MCF 10A (cell line): ENCODE measurements at regions not wholly inside any gene's neighbourhood (a gene's known extent, or its start where the extent isn't known, plus 50 kb on each side); places are given as distances from the start of the nearest gene placed in this dataset.

Experiments
- BruUV-seq: library from RNA; stranded (reverse); fragments of 400-500 nt; replicated peaks from 2 replicates; lab custom pipeline; 2021; lab: Mats Ljungman, UMichigan
- CTCF ChIA-PET: fragments of 300-600 bp; sonication (Branson Sonifier 250); formaldehyde crosslinking; extraction: SDS; loops from one replicate; lab custom pipeline; 2021; ENCODE audit warnings: antibody characterized with exemption, inconsistent platforms; lab: Yijun Ruan, JAX
- POLR2A ChIA-PET: fragments of 300-600, 350-650 bp; sonication (Branson Sonifier 250); formaldehyde crosslinking; extraction: SDS; loops from one replicate; lab custom pipeline; 2020; ENCODE audit warnings: antibody characterized with exemption, inconsistent platforms; lab: Yijun Ruan, JAX
- DNase-seq: peaks from one replicate; pipeline ENCODE4 v3.0.0-alpha.2; 2018; ENCODE audit not compliant: unreplicated experiment
- H3K27ac Mint-ChIP-seq: one replicate; pipeline ENCODE4 v1.8.0; 2022; ENCODE audit warnings: mild to moderate bottlenecking, low read depth, mixed read lengths; ENCODE audit not compliant: unreplicated experiment
- H3K27me3 Mint-ChIP-seq: one replicate; pipeline ENCODE4 v1.8.0; 2022; ENCODE audit warnings: mixed read lengths; ENCODE audit not compliant: insufficient read depth, unreplicated experiment
- H3K36me3 Mint-ChIP-seq: one replicate; pipeline ENCODE4 v1.8.0; 2022; ENCODE audit warnings: mild to moderate bottlenecking, moderate library complexity, mixed read lengths; ENCODE audit not compliant: insufficient read depth, unreplicated experiment
- H3K4me1 Mint-ChIP-seq: one replicate; pipeline ENCODE4 v1.8.0; 2022; ENCODE audit warnings: mixed read lengths; ENCODE audit not compliant: insufficient read depth, unreplicated experiment
- H3K4me3 Mint-ChIP-seq: one replicate; pipeline ENCODE4 v1.8.0; 2022; ENCODE audit warnings: mild to moderate bottlenecking, moderate library complexity, mixed read lengths; ENCODE audit not compliant: unreplicated experiment
- H3K9me3 Mint-ChIP-seq: one replicate; pipeline ENCODE4 v1.8.0; 2022; ENCODE audit warnings: mixed read lengths; ENCODE audit not compliant: unreplicated experiment
- CTCF ChIP-seq: fragments of 200-600 bp; IDR thresholded peaks from one replicate; pipeline ENCODE4 v1.8.0; 2022; ENCODE audit warnings: antibody characterized with exemption, mild to moderate bottlenecking; ENCODE audit not compliant: unreplicated experiment
- intact Hi-C: fragments of 100-400 bp; cut with micrococcal nuclease; formaldehyde crosslinking; loops from 2 replicates; pipeline ENCODE4 v1.14.1; 2022

DNA sequence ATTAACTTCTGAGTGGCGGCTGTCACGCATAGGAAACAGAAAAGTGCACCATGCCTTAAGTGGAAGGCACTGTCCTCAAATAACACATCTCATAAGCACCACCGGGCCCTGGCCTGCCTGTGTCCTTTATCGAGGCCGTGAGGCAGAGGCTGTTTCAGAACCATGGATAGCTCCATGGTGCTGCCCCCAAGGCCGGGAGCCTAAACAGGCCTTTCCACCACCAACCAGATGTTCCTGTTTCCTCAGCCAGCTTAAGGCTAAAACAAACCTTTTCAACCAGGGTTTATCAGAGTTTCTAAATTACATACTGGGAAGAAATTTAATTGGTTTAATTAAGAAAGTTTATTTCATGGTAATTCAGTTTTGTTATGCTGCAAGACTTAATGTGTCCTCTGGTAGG lies 114.4 kb downstream of the DMRTA2 start:
- intact Hi-C loops, result no loop called here
- no peaks in the 10 kb centered on the region for H3K36me3 Mint-ChIP-seq
- no peaks in the 10 kb centered on the region for H3K27me3 Mint-ChIP-seq
- TF ChIP-seq CTCF, result no peak
- H3K4me3 Mint-ChIP-seq, result no peak overlapping the region
- BruUV-seq, result no TSS peak
- ChIA-PET CTCF (interaction anchor here (0.6 kb wide), 1 partner anchor 1620 kb away, joined by 4 read pairs; no protein-coding TSS in a partner anchor), POLR2A (no interaction called here)
- no peaks in the 10 kb centered on the region for H3K9me3 Mint-ChIP-seq
- peak; percentile 59 for DNase-seq
- no peaks in the 10 kb centered on the region for H3K4me1 Mint-ChIP-seq
- no peak overlapping the region for H3K27ac Mint-ChIP-seq

GRCh38 chr1:50305808-50306207 lies 117.4 kb downstream of the DMRTA2 start:
- H3K9me3 Mint-ChIP-seq, result no peaks in the 10 kb centered on the region
- H3K4me1 Mint-ChIP-seq, result no peaks in the 10 kb centered on the region
- intact Hi-C loops, result no loop called here
- H3K4me3 Mint-ChIP-seq, result no peak overlapping the region
- POLR2A ChIA-PET, result interaction anchor here (0.6 kb wide), 1 partner anchor 822 kb away, joined by 4 read pairs; no protein-coding TSS in a partner anchor
- no TSS peak for BruUV-seq
- no peaks in the 10 kb centered on the region for H3K27me3 Mint-ChIP-seq
- TF ChIP-seq CTCF, result no peak
- CTCF ChIA-PET, result interaction anchor here (0.5 to 0.6 kb wide), 2 partner anchors 12 to 452 kb away, joined by 3 read pairs; no protein-coding TSS in a partner anchor
- H3K27ac Mint-ChIP-seq, result no peak overlapping the region
- H3K36me3 Mint-ChIP-seq, result no peaks in the 10 kb centered on the region
- no peak for DNase-seq

GRCh38 chr1:50300297-50300696 lies 122.9 kb downstream of the DMRTA2 start:
- POLR2A ChIA-PET, result no interaction called here
- no peak overlapping the region for H3K27ac Mint-ChIP-seq

DNA sequence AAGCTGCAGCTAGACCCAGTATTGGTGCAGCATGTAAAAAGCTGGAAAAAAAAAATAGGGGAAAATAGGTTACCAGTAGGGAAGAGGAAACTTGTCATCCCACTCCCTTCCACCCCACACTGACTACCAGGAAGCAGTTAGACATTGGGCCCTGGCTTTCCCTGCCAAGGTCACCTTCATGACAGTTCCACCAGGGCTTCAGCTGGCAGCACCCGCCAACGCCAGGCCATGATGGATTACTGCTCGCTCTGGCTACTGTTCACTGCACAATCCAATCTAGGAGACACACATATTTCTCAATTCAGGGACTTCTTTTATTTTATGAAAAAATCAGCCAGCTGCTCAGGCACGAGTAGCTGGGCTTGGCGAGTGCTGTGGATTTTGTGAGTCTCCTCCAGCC lies 127.7 kb downstream of the DMRTA2 start:
- Mint-ChIP-seq H3K9me3 (peaks cover 11% of the 10 kb centered on the region), H3K27me3 (peaks cover 11% of the 10 kb centered on the region), H3K4me1 (no peaks in the 10 kb centered on the region), H3K27ac (no peak overlapping the region), H3K4me3 (no peak overlapping the region), H3K36me3 (no peaks in the 10 kb centered on the region)
- ChIA-PET POLR2A (no interaction called here), CTCF (no interaction called here)
- no peak for TF ChIP-seq CTCF
- BruUV-seq, result no TSS peak
- intact Hi-C loops, result no loop called here
- DNase-seq, result no peak

More at GRCh38 chr1:50300297-50300696, 122.9 kb downstream of the DMRTA2 start:
- TF ChIP-seq CTCF, result no peak
- intact Hi-C loops, result no loop called here
- no peak overlapping the region for H3K4me3 Mint-ChIP-seq
- H3K4me1 Mint-ChIP-seq, result no peaks in the 10 kb centered on the region
- BruUV-seq, result no TSS peak
- CTCF ChIA-PET, result no interaction called here
- H3K27me3 Mint-ChIP-seq, result peaks cover 11% of the 10 kb centered on the region
- no peak for DNase-seq
- H3K9me3 Mint-ChIP-seq, result peaks cover 7% of the 10 kb centered on the region
- H3K36me3 Mint-ChIP-seq, result no peaks in the 10 kb centered on the region
